Parathyroid adenoma (tissue), 2 donors: ENCODE measurements at regions not wholly inside any gene's neighbourhood (a gene's known extent, or its start where the extent isn't known, plus 50 kb on each side); places are given as distances from the start of the nearest gene placed in this dataset.
"Not testable (repeated sequence)": the region's sequence is repeated elsewhere in the genome, so short reads cannot be mapped to it uniquely, and the experiment has no call there.

Experiments used
- H2AFZ ChIP-seq: fragments of 300-600 bp; sonication (generic); one replicate; pipeline ENCODE4 v1.7.0; 2017; ENCODE audit warnings: antibody characterized with exemption, mild to moderate bottlenecking
- H3K27ac ChIP-seq: fragments of 300-600 bp; sonication (generic); one replicate; pipeline ENCODE4 v1.7.0; 2017
- H3K27me3 ChIP-seq: fragments of 300-600 bp; sonication (generic); one replicate; pipeline ENCODE4 v1.7.0; 2017; ENCODE audit warnings: low read length; ENCODE audit not compliant: control insufficient read depth, insufficient read depth
- H3K36me3 ChIP-seq: fragments of 300-600 bp; sonication (generic); one replicate; pipeline ENCODE4 v1.7.0; 2017; ENCODE audit warnings: low read length; ENCODE audit not compliant: control insufficient read depth, insufficient read depth
- H3K4me1 ChIP-seq: fragments of 300-600 bp; sonication (generic); one replicate; pipeline ENCODE4 v1.7.0; 2017; ENCODE audit warnings: control low read depth
- H3K4me2 ChIP-seq: fragments of 300-600 bp; sonication (generic); one replicate; pipeline ENCODE4 v1.7.0; 2017; ENCODE audit warnings: low read length
- H3K4me3 ChIP-seq: fragments of 300-600 bp; sonication (generic); one replicate; pipeline ENCODE4 v1.7.0; 2017; ENCODE audit warnings: low read depth, low read length
- H3K79me2 ChIP-seq: fragments of 300-600 bp; sonication (generic); one replicate; pipeline ENCODE4 v1.7.0; 2017; ENCODE audit warnings: control low read depth
- H3K9ac ChIP-seq: fragments of 300-600 bp; sonication (generic); one replicate; pipeline ENCODE4 v1.7.0; 2017; ENCODE audit warnings: mild to moderate bottlenecking
- H3K9me3 ChIP-seq: fragments of 300-600 bp; sonication (generic); one replicate; pipeline ENCODE4 v1.7.0; 2017; ENCODE audit warnings: low read length; ENCODE audit not compliant: control insufficient read depth
- TF ChIP-seq, protein P1 (sequence below): fragments of 300-600 bp; sonication (generic); IDR thresholded peaks from one replicate; pipeline ENCODE4 v1.7.0; 2017; ENCODE audit warnings: antibody characterized with exemption, mild to moderate bottlenecking
- donor health status: primary hyperparathyroidism.

DNA sequence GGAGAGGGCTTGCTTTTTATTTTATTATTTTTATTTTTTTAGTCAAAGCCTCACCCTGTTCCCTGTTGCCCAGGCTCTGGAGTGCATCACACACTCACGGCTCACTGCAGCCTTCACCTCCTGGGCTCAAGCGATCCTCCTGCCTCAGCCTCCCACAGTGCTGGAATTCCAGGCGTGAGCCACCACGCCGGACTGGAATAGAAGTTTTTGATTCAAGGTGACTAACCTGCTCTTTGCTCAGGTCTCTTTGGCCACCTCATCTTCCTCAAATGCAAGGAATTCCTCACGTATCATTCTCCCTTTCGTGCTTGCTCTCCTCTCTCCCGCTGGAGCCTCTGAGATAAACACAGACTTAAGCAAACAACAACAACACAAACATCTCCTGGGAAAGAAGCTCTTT is 636.8 kb downstream of the ADCYAP1 start:
- TF ChIP-seq, protein P1, sequence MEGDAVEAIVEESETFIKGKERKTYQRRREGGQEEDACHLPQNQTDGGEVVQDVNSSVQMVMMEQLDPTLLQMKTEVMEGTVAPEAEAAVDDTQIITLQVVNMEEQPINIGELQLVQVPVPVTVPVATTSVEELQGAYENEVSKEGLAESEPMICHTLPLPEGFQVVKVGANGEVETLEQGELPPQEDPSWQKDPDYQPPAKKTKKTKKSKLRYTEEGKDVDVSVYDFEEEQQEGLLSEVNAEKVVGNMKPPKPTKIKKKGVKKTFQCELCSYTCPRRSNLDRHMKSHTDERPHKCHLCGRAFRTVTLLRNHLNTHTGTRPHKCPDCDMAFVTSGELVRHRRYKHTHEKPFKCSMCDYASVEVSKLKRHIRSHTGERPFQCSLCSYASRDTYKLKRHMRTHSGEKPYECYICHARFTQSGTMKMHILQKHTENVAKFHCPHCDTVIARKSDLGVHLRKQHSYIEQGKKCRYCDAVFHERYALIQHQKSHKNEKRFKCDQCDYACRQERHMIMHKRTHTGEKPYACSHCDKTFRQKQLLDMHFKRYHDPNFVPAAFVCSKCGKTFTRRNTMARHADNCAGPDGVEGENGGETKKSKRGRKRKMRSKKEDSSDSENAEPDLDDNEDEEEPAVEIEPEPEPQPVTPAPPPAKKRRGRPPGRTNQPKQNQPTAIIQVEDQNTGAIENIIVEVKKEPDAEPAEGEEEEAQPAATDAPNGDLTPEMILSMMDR = no peak
- no peaks in the 10 kb centered on the region for H3K79me2 ChIP-seq
- H3K9me3 ChIP-seq = no peaks in the 10 kb centered on the region
- H3K9ac ChIP-seq = no peak overlapping the region
- H3K4me2 ChIP-seq = no peak overlapping the region
- H3K27ac ChIP-seq = no peak overlapping the region
- H3K27me3 ChIP-seq = no peaks in the 10 kb centered on the region
- H3K36me3 ChIP-seq = no peaks in the 10 kb centered on the region
- H2AFZ ChIP-seq = no peak overlapping the region
- H3K4me3 ChIP-seq = no peak overlapping the region
- H3K4me1 ChIP-seq = no peaks in the 10 kb centered on the region

DNA sequence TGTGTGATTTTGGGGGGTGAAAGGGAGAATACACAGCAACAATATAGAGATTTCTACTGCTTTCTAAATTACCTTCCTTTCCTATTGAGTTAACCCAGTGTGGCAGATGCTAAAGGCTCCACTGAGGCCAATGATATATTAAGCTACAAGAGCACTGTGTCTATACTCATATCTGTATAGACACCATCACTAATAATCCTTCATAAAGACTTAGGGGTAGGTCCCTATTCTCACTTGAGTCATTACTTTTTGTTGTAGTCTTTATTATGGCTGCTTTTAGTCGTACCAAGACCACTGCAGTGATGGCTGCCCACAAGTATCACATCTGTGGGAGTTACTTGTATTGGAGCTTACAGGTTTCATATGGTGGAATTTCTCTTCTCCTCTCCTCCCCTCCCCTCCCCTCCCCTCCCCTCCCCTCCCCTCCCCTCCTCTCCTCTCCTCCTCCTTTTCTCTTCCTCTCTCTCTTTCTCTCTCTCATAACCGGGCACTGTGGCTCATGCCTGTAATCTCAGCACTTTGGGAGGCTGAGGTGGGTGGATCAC is 637.6 kb downstream of the ADCYAP1 start:
- Histone ChIP-seq H3K9ac (no peak overlapping the region), H3K4me2 (no peak overlapping the region), H3K9me3 (no peaks in the 10 kb centered on the region), H3K79me2 (no peaks in the 10 kb centered on the region), H3K4me1 (no peaks in the 10 kb centered on the region), H3K36me3 (no peaks in the 10 kb centered on the region), H3K4me3 (no peak overlapping the region), H3K27me3 (no peaks in the 10 kb centered on the region), H2AFZ (no peak overlapping the region), H3K27ac (no peak overlapping the region)
- TF ChIP-seq, protein P1 = no peak

DNA sequence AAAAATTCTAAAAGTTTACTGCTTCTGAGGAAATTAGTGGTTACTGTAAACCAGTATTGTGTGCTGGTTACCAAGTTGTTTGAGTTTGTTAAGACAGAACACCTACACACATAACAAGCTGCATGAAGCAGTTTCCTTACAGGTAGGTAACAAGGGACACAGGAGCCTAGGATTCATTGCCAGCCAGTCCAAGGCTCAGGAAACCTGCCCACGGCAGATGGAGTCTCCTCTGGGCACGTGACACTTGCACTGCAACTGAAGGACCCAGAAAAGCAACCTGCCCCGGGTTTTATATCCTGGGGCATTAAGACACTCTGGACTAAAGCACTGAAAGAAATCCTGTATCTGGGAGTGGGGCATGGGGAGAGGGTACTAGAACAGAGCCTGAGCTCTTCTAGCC is 639.3 kb downstream of the ADCYAP1 start:
- Histone ChIP-seq H3K4me1 (no peaks in the 10 kb centered on the region), H3K9me3 (no peaks in the 10 kb centered on the region), H3K79me2 (no peaks in the 10 kb centered on the region), H3K27me3 (no peaks in the 10 kb centered on the region), H3K4me3 (no peak overlapping the region), H3K36me3 (no peaks in the 10 kb centered on the region), H3K9ac (no peak overlapping the region), H3K4me2 (no peak overlapping the region), H3K27ac (no peak overlapping the region), H2AFZ (no peak overlapping the region)
- TF ChIP-seq, protein P1 = no peak

DNA sequence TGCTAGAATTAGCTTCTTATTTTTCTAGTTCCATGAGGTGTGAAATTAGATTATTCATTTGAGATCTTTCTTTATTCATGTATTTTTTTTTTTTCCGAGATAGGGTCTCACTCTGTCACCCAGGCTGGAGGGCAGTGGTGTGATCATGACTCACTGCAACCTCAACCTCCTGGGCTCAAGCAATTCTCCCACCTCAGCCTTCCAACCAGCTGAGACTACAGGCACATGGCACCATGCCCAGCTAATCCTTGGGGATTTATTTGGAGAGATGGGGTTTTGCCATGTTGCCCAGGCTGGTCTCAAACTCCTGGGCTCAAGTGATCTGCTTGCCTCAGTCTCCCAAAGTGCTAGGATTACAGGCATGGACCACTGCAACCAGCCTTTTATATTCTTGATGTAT is 653.0 kb downstream of the ADCYAP1 start:
- H3K27ac ChIP-seq, H3K9me3 ChIP-seq, H3K4me1 ChIP-seq, H3K4me3 ChIP-seq, H3K27me3 ChIP-seq, H3K9ac ChIP-seq, H3K36me3 ChIP-seq, H3K4me2 ChIP-seq, H3K79me2 ChIP-seq, H2AFZ ChIP-seq: not testable (repeated sequence)

DNA sequence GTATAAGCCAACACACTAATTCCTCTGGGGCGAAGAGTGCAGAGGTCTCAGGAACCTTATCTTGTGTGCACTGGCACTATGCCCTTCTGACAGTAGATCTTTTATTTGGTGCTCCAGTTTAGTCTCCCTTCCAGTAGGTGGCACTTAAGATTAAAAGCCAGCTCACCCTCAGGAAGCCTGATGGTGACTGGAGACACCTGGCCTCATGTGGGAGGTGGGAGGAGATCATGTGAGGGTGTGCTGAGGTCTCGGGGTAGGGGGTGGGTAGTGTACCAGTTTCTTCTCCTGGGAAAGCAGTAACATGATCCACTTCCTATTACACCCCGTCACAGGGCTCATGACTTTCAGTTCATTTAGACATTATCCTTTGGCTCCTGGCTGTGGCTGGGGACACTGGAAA is 654.9 kb downstream of the ADCYAP1 start:
- Histone ChIP-seq H2AFZ (no peak overlapping the region), H3K79me2 (no peaks in the 10 kb centered on the region), H3K4me3 (no peak overlapping the region), H3K27me3 (no peaks in the 10 kb centered on the region), H3K4me1 (no peaks in the 10 kb centered on the region), H3K4me2 (no peak overlapping the region), H3K9ac (no peak overlapping the region), H3K9me3 (no peaks in the 10 kb centered on the region), H3K36me3 (no peaks in the 10 kb centered on the region), H3K27ac (no peak overlapping the region)
- TF ChIP-seq, protein P1 = no peak
